ENCODE measurements at regions not wholly inside any gene's neighbourhood (a gene's known extent, or its start where the extent isn't known, plus 50 kb on each side); places are given as distances from the start of the nearest gene placed in this dataset.

- TF ChIP-seq, protein P1, sequence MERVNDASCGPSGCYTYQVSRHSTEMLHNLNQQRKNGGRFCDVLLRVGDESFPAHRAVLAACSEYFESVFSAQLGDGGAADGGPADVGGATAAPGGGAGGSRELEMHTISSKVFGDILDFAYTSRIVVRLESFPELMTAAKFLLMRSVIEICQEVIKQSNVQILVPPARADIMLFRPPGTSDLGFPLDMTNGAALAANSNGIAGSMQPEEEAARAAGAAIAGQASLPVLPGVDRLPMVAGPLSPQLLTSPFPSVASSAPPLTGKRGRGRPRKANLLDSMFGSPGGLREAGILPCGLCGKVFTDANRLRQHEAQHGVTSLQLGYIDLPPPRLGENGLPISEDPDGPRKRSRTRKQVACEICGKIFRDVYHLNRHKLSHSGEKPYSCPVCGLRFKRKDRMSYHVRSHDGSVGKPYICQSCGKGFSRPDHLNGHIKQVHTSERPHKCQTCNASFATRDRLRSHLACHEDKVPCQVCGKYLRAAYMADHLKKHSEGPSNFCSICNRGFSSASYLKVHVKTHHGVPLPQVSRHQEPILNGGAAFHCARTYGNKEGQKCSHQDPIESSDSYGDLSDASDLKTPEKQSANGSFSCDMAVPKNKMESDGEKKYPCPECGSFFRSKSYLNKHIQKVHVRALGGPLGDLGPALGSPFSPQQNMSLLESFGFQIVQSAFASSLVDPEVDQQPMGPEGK (CRISPR knock-in tag; IDR thresholded peaks at IDR 0.05; ENCODE audit: borderline replicate concordance) = no peak
- no peak for TF ChIP-seq ARNTL (CRISPR knock-in tag; IDR thresholded peaks at IDR 0.05; ENCODE audit: borderline replicate concordance, low read depth)
- TF ChIP-seq ZNF70 (CRISPR knock-in tag; IDR thresholded peaks at IDR 0.05) = no peak
- TF ChIP-seq SNAI2 (CRISPR knock-in tag; IDR thresholded peaks at IDR 0.05) = no peak
Measured at GRCh38 chr2:145260674-145261073, 740.8 kb upstream of the ZEB2 start.
